NT2/D1 (cell line): ENCODE measurements at regions not wholly inside any gene's neighbourhood (a gene's known extent, or its start where the extent isn't known, plus 50 kb on each side); places are given as distances from the start of the nearest gene placed in this dataset.
"Not testable (repeated sequence)": the region's sequence is repeated elsewhere in the genome, so short reads cannot be mapped to it uniquely, and the experiment has no call there.

Experiments used
- DNase-seq: peaks from one replicate; pipeline ENCODE4 v3.0.0-alpha.2; 2011; ENCODE audit warnings: low read depth, low spot score
- H3K27me3 ChIP-seq: 2 replicates; pipeline ENCODE4 v1.6.0; 2011; ENCODE audit warnings: mild to moderate bottlenecking; ENCODE audit not compliant: insufficient read length, insufficient read depth
- H3K36me3 ChIP-seq: 2 replicates; pipeline ENCODE4 v1.6.1; 2011; ENCODE audit warnings: mild to moderate bottlenecking, low read length, mixed read lengths; ENCODE audit not compliant: insufficient read depth, insufficient read length
- H3K4me1 ChIP-seq: 2 replicates; pipeline ENCODE4 v1.5.1; 2011; ENCODE audit not compliant: insufficient read depth, insufficient read length
- H3K4me3 ChIP-seq: 2 replicates; pipeline ENCODE4 v1.5.1; 2011; ENCODE audit warnings: low read depth; ENCODE audit not compliant: insufficient read length
- H3K9ac ChIP-seq: 2 replicates; pipeline ENCODE4 v1.6.0; 2011; ENCODE audit warnings: low read depth; ENCODE audit not compliant: insufficient read length
- H3K9me3 ChIP-seq: 2 replicates; pipeline ENCODE4 v1.5.1; 2011; ENCODE audit warnings: mild to moderate bottlenecking, low read length; ENCODE audit not compliant: insufficient read depth
- SUZ12 ChIP-seq: IDR thresholded peaks from 2 replicates; pipeline ENCODE4 v1.6.1; 2011; ENCODE audit not compliant: insufficient read length, insufficient read depth; ENCODE audit errors: extremely low read depth
- YY1 ChIP-seq: IDR thresholded peaks from 2 replicates; pipeline ENCODE4 v1.6.1; 2011; ENCODE audit not compliant: insufficient read length, insufficient read depth
- ZNF274 ChIP-seq: IDR thresholded peaks from 2 replicates; pipeline ENCODE4 v1.6.1; 2011; ENCODE audit warnings: mild to moderate bottlenecking, low read depth, low read length

GRCh38 chr6:4637691-4638433 is 138.3 kb upstream of the CDYL start:
- Histone ChIP-seq H3K9me3 (peaks cover 4% of the 10 kb centered on the region; the same call in 1 of the 2 replicates), H3K4me1 (no peaks in the 10 kb centered on the region), H3K9ac (no peak overlapping the region), H3K27me3 (no peaks in the 10 kb centered on the region), H3K4me3 (no peak overlapping the region), H3K36me3 (no peaks in the 10 kb centered on the region)
- no peak for DNase-seq
- TF ChIP-seq YY1: no peak
- TF ChIP-seq SUZ12: no peak
- TF ChIP-seq ZNF274: no peak

DNA sequence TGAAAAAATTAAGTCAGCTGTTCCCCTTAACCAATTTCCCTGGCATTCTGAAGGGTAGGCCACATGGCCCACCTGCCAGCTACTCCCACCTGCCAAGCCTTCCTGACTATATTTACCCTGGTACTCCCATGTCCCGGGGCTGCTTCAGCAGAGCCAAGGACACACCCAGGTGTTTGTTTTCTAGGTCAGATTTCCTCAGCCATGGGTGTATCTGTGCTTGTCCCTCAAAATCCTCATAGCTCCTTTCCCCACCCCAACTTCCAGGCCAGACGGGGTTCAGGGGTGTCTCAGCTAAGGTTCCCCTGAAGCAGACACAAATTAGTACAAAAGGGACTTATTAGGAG is 139.4 kb upstream of the CDYL start:
- Histone ChIP-seq H3K4me3 (no peak overlapping the region), H3K36me3 (no peaks in the 10 kb centered on the region), H3K27me3 (no peaks in the 10 kb centered on the region), H3K9ac (no peak overlapping the region), H3K4me1 (no peaks in the 10 kb centered on the region), H3K9me3 (peaks cover 4% of the 10 kb centered on the region; the same call in 1 of the 2 replicates)
- no peak for DNase-seq
- TF ChIP-seq ZNF274 (no peak), YY1 (no peak)

DNA sequence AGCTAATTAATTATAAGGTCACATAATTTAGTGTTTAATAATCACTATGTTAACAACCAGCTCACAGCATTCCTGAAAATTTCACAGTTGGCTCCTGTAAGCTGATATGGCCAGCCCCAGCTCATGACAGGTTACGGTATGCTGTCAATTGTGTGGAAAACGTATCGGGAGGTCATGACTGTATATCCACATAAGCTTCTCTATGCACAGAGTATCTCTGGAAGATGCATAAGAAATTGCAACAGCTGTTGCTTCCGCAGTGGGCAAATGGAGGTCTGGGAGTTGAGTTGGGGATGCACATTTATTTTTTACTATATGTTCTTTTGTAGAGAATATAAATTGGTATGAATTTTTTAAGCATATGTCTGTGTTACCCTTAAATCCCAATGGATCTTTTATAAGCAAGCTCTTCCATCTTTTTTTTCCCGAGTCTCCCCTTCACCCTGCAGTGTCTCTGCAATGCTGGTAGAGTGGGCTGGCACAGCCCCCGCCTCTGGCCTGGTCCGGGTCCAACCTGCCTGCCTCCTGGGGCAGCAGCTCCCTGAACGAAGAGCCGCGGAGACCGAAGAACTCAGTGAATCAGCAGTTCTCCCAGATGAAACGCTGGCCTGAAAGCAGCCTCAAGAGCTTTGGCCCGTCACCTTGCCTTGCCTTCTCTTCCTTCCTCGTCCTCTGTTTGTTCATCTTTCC is 139.9 kb upstream of the CDYL start:
- Histone ChIP-seq H3K9me3 (peaks cover 4% of the 10 kb centered on the region; the same call in 1 of the 2 replicates), H3K4me1 (no peaks in the 10 kb centered on the region), H3K36me3 (no peaks in the 10 kb centered on the region), H3K9ac (no peak overlapping the region), H3K27me3 (no peaks in the 10 kb centered on the region), H3K4me3 (no peak overlapping the region)
- no peak for TF ChIP-seq YY1
- TF ChIP-seq ZNF274: no peak
- no peak for TF ChIP-seq SUZ12
- DNase-seq: no peak

DNA sequence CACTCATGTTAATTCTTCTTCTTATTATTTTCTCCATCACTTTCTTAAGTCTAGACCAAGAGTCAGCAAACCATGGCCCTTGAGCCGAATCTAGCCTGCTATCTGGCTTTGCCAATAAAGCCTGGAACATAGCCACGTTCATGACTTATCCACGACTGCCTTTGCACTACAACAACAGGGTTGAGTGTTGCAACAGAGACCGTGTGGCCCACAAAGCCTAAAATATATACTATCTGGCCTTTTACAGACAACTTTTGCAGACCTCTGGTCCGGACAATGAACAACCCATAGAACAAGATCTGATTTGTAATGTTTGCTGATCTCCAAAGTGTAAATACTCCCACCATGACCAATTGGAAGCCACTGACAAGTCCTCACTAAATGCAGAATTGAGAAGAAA is 140.5 kb upstream of the CDYL start:
- DNase-seq: no peak
- TF ChIP-seq ZNF274: no peak
- TF ChIP-seq YY1: no peak
- TF ChIP-seq SUZ12: no peak
- Histone ChIP-seq H3K9me3 (peaks cover 9% of the 10 kb centered on the region), H3K27me3 (no peaks in the 10 kb centered on the region), H3K4me1 (no peaks in the 10 kb centered on the region), H3K36me3 (no peaks in the 10 kb centered on the region), H3K9ac (no peak overlapping the region), H3K4me3 (no peak overlapping the region)

DNA sequence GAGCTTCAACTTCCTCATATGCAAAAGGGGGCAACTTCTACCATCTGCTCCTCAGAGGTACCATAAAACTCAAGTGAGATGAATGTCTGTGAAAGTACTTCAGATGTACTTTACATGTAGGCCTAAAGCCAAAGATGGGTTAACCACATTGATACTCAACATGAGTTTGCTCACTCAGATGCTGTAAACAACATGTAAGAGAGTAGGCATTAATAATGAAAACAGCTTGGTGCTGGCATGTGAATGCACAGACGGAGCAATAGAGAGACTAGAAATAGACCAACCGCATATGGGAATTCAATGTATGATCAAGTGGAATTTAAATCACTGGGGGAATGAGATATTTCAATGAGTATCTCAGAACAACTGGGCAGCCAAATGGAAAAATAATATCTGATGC is 143.8 kb upstream of the CDYL start:
- no peak overlapping the region for H3K9ac ChIP-seq
- peaks cover 21% of the 10 kb centered on the region for H3K9me3 ChIP-seq
- no peak overlapping the region for H3K4me3 ChIP-seq
- H3K36me3 ChIP-seq: no peaks in the 10 kb centered on the region
- TF ChIP-seq ZNF274: no peak
- no peak for TF ChIP-seq YY1
- no peak for TF ChIP-seq SUZ12
- no peaks in the 10 kb centered on the region for H3K27me3 ChIP-seq
- H3K4me1 ChIP-seq: no peaks in the 10 kb centered on the region
- DNase-seq: no peak

GRCh38 chr6:4629789-4630188 is 146.4 kb upstream of the CDYL start:
- not testable (repeated sequence) for H3K36me3 ChIP-seq, H3K9ac ChIP-seq, H3K4me1 ChIP-seq, DNase-seq, H3K27me3 ChIP-seq, H3K4me3 ChIP-seq
- H3K9me3 ChIP-seq: peaks cover 21% of the 10 kb centered on the region

DNA sequence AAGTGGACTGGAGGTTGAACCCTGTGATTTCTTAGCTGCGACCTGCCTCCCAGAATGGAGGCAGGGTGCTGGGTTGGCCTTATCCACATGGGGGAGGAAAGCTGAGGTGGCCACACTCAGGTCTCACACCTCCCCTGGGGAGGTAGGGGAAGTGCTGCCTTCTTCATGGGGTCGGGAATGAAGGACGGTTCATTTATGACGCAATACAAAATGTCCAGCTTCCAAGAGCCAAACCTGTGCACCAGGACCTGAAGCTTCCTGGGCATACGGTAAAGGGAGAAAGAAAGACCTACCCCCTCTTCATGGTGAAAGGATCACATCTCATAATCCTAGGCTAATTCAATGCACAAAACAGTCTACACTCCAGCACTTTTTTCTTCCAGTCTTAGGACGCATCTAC is 150.6 kb upstream of the CDYL start:
- Histone ChIP-seq H3K4me3 (no peak overlapping the region), H3K9me3 (peaks cover 16% of the 10 kb centered on the region), H3K9ac (no peak overlapping the region), H3K27me3 (no peaks in the 10 kb centered on the region), H3K4me1 (no peaks in the 10 kb centered on the region), H3K36me3 (no peaks in the 10 kb centered on the region)
- DNase-seq: no peak
- TF ChIP-seq YY1: no peak
- TF ChIP-seq ZNF274: no peak
- no peak for TF ChIP-seq SUZ12

DNA sequence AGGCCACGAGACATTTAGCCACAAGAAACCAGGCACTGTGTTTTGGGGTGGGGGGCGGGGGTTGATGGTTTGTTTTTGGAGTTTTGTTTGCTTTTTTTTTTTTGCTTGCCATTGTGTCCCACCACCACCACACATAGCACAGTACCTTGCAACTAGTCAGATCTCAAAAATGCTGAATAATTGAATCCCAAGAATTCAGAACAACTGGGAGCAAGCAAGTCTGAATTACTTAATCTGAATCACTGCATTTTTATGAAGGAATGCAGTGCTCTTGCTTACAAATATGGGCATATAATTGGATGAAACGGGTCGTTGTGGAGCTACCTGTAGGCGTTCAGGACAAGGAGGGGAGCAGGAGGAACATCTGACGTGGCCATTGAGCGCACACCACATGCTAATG is 151.5 kb upstream of the CDYL start:
- Histone ChIP-seq H3K36me3 (no peaks in the 10 kb centered on the region), H3K27me3 (no peaks in the 10 kb centered on the region), H3K4me1 (no peaks in the 10 kb centered on the region), H3K9ac (no peak overlapping the region), H3K9me3 (peaks cover 11% of the 10 kb centered on the region), H3K4me3 (no peak overlapping the region)
- TF ChIP-seq ZNF274: no peak
- TF ChIP-seq YY1: no peak
- TF ChIP-seq SUZ12: no peak
- DNase-seq: no peak
